AG10803 (cell line): ENCODE measurements at regions not wholly inside any gene's neighbourhood (a gene's known extent, or its start where the extent isn't known, plus 50 kb on each side); places are given as distances from the start of the nearest gene placed in this dataset.

Experiments
- DNase-seq: peaks from one replicate; pipeline ENCODE4 v3.0.0; 2010; ENCODE audit warnings: low read depth
- H3K4me3 ChIP-seq: 2 replicates; pipeline ENCODE4 v1.5.1; 2011; ENCODE audit warnings: mild to moderate bottlenecking, low read length, control low read depth
- TF ChIP-seq, protein P1 (sequence below): conservative IDR thresholded peaks from 2 replicates; pipeline ENCODE4 v1.5.1; 2011; ENCODE audit warnings: mild to moderate bottlenecking, low read length, control low read depth, inconsistent platforms

DNA sequence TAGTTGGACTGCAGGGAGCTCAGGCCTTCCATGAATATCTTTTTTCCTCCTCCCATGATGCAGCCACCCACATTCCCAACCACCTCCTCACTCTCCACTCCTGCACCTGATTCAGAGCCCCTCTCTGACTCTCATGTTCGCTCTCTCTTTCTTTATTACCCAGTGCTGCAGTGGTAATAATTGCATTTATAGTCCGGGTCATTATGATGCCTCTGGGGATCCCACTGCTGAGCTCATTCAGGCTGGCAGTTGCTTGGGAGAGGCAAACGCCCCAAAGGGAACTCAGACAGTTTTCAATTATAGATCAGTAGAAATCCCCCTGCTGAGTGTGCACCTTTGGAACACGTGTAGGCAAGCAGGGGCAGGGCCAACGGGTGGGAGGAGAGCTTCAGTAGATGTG is 953.0 kb downstream of the GRID1 start:
- TF ChIP-seq, protein P1, sequence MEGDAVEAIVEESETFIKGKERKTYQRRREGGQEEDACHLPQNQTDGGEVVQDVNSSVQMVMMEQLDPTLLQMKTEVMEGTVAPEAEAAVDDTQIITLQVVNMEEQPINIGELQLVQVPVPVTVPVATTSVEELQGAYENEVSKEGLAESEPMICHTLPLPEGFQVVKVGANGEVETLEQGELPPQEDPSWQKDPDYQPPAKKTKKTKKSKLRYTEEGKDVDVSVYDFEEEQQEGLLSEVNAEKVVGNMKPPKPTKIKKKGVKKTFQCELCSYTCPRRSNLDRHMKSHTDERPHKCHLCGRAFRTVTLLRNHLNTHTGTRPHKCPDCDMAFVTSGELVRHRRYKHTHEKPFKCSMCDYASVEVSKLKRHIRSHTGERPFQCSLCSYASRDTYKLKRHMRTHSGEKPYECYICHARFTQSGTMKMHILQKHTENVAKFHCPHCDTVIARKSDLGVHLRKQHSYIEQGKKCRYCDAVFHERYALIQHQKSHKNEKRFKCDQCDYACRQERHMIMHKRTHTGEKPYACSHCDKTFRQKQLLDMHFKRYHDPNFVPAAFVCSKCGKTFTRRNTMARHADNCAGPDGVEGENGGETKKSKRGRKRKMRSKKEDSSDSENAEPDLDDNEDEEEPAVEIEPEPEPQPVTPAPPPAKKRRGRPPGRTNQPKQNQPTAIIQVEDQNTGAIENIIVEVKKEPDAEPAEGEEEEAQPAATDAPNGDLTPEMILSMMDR = no peak
- no peak for DNase-seq
- no peak overlapping the region for H3K4me3 ChIP-seq

GRCh38 chr10:85420501-85421191 is 945.9 kb downstream of the GRID1 start:
- DNase-seq = no peak
- no peak overlapping the region for H3K4me3 ChIP-seq
- TF ChIP-seq, protein P1 = no peak

GRCh38 chr10:85421421-85421820 is 945.2 kb downstream of the GRID1 start:
- DNase-seq = no peak
- H3K4me3 ChIP-seq = no peak overlapping the region
- TF ChIP-seq, protein P1 = no peak

DNA sequence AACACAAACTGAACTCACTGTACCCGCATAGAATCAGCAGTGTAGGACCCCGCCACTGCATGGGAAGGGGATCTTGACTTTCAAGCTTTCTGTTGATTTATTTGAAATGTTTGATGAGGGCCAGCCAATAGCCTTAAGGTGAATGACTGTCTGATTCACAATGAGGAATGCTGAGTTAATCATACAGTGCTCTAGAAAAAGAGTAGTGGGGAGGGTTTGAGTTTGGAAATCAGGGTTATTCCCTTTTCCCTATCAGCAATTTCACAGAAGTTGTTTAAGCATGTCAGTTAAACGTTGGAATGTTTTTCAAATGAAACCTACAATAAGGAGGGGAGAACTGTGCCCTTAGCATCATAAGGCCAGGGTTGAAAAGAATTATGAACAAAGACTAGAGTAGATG is 937.5 kb downstream of the GRID1 start:
- H3K4me3 ChIP-seq = no peak overlapping the region
- TF ChIP-seq, protein P1 = no peak
- no peak for DNase-seq

- DNase-seq = no peak
- H3K4me3 ChIP-seq = no peak overlapping the region
- TF ChIP-seq, protein P1 = no peak
These were observed 935.6 kb downstream of the GRID1 start for GRCh38 chr10:85430991-85431390.

GRCh38 chr10:85433248-85433647 is 933.3 kb downstream of the GRID1 start:
- no peak for DNase-seq
- TF ChIP-seq, protein P1 = no peak
- H3K4me3 ChIP-seq = no peak overlapping the region

GRCh38 chr10:85444868-85445267 is 921.7 kb downstream of the GRID1 start:
- no peak overlapping the region for H3K4me3 ChIP-seq
- no peak for DNase-seq
- TF ChIP-seq, protein P1 = no peak
